ENCODE measurements at regions not wholly inside any gene's neighbourhood (a gene's known extent, or its start where the extent isn't known, plus 50 kb on each side); places are given as distances from the start of the nearest gene placed in this dataset.

DNA sequence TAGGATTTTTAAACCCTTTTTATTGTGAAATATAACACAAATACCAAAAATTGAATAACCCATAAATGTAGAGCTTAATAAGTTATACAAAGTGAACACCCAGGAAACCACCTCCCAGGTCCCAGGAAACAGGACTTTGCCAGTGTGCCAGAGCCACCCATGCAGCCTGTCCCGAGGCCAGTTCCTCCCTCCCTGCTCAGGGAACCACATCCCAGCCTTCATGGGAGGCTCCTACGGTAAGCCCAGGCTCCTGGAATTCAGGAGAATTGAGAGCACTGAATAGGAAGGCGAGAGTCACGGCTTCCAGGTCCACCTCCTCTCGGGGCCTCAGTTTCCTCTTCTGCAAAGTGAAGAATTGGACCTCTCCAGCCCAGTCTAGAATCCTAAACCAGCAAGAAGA, 178.2 kb downstream of the TMEM132E start:
- no peak overlapping the region for H3K4me2 ChIP-seq
- H3K4me3 ChIP-seq (IDR thresholded peaks at IDR 0.05; ENCODE audit: insufficient read depth, low read depth, low read length): no peak overlapping the region
- H3K4me1 ChIP-seq (ENCODE audit: low read depth, poor library complexity, severe bottlenecking): no peaks in the 10 kb centered on the region
- H4K20me1 ChIP-seq (ENCODE audit: insufficient read depth): no peaks in the 10 kb centered on the region
- no peak overlapping the region for H3K9ac ChIP-seq
- no peaks in the 10 kb centered on the region for H3K79me2 ChIP-seq (ENCODE audit: insufficient read depth, low read depth)
- H3K27me3 ChIP-seq (ENCODE audit: insufficient read depth, low read depth): no peaks in the 10 kb centered on the region
- no peak overlapping the region for H3K27ac ChIP-seq
- TF ChIP-seq, protein P1, sequence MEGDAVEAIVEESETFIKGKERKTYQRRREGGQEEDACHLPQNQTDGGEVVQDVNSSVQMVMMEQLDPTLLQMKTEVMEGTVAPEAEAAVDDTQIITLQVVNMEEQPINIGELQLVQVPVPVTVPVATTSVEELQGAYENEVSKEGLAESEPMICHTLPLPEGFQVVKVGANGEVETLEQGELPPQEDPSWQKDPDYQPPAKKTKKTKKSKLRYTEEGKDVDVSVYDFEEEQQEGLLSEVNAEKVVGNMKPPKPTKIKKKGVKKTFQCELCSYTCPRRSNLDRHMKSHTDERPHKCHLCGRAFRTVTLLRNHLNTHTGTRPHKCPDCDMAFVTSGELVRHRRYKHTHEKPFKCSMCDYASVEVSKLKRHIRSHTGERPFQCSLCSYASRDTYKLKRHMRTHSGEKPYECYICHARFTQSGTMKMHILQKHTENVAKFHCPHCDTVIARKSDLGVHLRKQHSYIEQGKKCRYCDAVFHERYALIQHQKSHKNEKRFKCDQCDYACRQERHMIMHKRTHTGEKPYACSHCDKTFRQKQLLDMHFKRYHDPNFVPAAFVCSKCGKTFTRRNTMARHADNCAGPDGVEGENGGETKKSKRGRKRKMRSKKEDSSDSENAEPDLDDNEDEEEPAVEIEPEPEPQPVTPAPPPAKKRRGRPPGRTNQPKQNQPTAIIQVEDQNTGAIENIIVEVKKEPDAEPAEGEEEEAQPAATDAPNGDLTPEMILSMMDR (conservative IDR thresholded peaks at IDR 0.05; ENCODE audit: low read depth, low read length): no peak
- no peaks in the 10 kb centered on the region for H3K36me3 ChIP-seq (ENCODE audit: insufficient read depth)
- H2AFZ ChIP-seq (ENCODE audit: low read depth): no peak overlapping the region

DNA sequence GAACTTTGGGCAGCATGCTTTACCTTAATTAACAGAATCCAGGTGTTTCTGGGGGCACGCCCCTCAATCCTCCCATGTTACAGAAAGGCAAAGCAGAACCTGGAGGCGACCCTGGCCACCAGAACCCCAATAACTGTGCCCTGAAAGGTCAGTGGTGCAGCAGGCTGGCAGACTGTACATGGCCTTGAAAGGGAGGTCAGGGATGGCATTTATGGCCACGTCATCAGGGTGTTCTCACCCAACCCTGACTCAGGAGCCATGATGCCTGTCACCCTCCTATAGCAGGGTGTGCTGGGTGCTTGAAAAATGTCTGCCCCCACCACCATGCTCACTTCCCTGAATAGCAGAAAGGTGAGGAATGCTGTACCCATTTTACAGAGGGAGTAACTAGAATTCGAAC, 177.7 kb downstream of the TMEM132E start:
- no peak overlapping the region for H2AFZ ChIP-seq (ENCODE audit: low read depth)
- H3K79me2 ChIP-seq (ENCODE audit: insufficient read depth, low read depth): no peaks in the 10 kb centered on the region
- no peak overlapping the region for H3K9ac ChIP-seq
- no peaks in the 10 kb centered on the region for H3K27me3 ChIP-seq (ENCODE audit: insufficient read depth, low read depth)
- no peaks in the 10 kb centered on the region for H4K20me1 ChIP-seq (ENCODE audit: insufficient read depth)
- H3K36me3 ChIP-seq (ENCODE audit: insufficient read depth): no peaks in the 10 kb centered on the region
- no peak overlapping the region for H3K4me3 ChIP-seq (IDR thresholded peaks at IDR 0.05; ENCODE audit: insufficient read depth, low read depth, low read length)
- no peak overlapping the region for H3K27ac ChIP-seq
- no peaks in the 10 kb centered on the region for H3K4me1 ChIP-seq (ENCODE audit: low read depth, poor library complexity, severe bottlenecking)
- H3K4me2 ChIP-seq: no peak overlapping the region
- TF ChIP-seq, protein P1 (conservative IDR thresholded peaks at IDR 0.05; ENCODE audit: low read depth, low read length): no peak

- TF ChIP-seq, protein P1 (conservative IDR thresholded peaks at IDR 0.05; ENCODE audit: low read depth, low read length): no peak
- no peak overlapping the region for H3K4me2 ChIP-seq
- H3K9ac ChIP-seq: no peak overlapping the region
- no peak overlapping the region for H2AFZ ChIP-seq (ENCODE audit: low read depth)
- no peaks in the 10 kb centered on the region for H3K79me2 ChIP-seq (ENCODE audit: insufficient read depth, low read depth)
- H3K27ac ChIP-seq: no peak overlapping the region
- no peaks in the 10 kb centered on the region for H4K20me1 ChIP-seq (ENCODE audit: insufficient read depth)
- H3K4me1 ChIP-seq (ENCODE audit: low read depth, poor library complexity, severe bottlenecking): no peaks in the 10 kb centered on the region
- H3K36me3 ChIP-seq (ENCODE audit: insufficient read depth): no peaks in the 10 kb centered on the region
- H3K27me3 ChIP-seq (ENCODE audit: insufficient read depth, low read depth): no peaks in the 10 kb centered on the region
- no peak overlapping the region for H3K4me3 ChIP-seq (IDR thresholded peaks at IDR 0.05; ENCODE audit: insufficient read depth, low read depth, low read length)
Measured at GRCh38 chr17:34756637-34757021, 177.2 kb downstream of the TMEM132E start.

DNA sequence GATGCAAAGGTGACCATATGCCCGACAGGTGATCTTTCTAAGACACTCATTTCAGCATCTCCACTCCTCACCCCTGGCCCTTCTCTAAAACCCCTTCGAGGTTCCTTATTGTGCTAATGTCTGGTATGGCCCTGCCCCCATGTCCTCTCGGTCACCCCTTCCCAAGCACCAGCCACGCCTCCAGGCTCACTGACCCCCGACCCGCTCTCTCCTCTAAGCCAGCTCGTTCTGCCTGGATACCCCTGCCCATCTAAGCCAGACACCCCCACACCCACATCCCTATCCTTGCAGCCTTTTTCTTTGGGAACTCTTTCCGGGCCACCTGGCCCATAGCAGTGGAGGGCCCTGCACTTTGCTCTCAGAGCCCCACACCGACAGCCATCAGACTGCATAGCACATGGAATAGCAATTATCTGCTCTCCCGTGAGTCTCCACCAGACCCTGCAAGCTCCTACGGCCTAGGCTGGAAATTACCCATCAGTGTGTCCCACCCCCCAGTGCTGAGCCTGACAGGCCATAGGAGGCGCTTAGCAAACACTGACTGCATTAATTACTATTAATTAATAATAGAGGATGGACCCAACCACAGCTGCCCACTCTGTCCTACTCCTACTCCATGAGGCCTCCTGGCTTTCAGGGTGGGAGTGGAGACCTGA, 176.7 kb downstream of the TMEM132E start:
- H2AFZ ChIP-seq (ENCODE audit: low read depth): no peak overlapping the region
- H3K4me3 ChIP-seq (IDR thresholded peaks at IDR 0.05; ENCODE audit: insufficient read depth, low read depth, low read length): no peak overlapping the region
- H3K9ac ChIP-seq: no peak overlapping the region
- no peak overlapping the region for H3K4me2 ChIP-seq
- no peaks in the 10 kb centered on the region for H3K4me1 ChIP-seq (ENCODE audit: low read depth, poor library complexity, severe bottlenecking)
- no peaks in the 10 kb centered on the region for H3K79me2 ChIP-seq (ENCODE audit: insufficient read depth, low read depth)
- H3K27me3 ChIP-seq (ENCODE audit: insufficient read depth, low read depth): no peaks in the 10 kb centered on the region
- no peaks in the 10 kb centered on the region for H3K36me3 ChIP-seq (ENCODE audit: insufficient read depth)
- H4K20me1 ChIP-seq (ENCODE audit: insufficient read depth): no peaks in the 10 kb centered on the region
- H3K27ac ChIP-seq: no peak overlapping the region
- TF ChIP-seq, protein P1 (conservative IDR thresholded peaks at IDR 0.05; ENCODE audit: low read depth, low read length): no peak

Measured in KMS-11 (cell line).